Panc1 (cell line): ENCODE measurements at regions not wholly inside any gene's neighbourhood (a gene's known extent, or its start where the extent isn't known, plus 50 kb on each side); places are given as distances from the start of the nearest gene placed in this dataset.

Experiments
- ATAC-seq: fragments of 200-7000 bp; cut with Tn5 transposase; 2 replicates; pipeline ENCODE4 v1.9.1; 2020; ENCODE audit warnings: mild to moderate bottlenecking, moderate library complexity
- BruUV-seq: library from RNA; stranded (reverse); fragments of 400-500 nt; replicated peaks from 2 replicates; lab custom pipeline; 2021; lab: Mats Ljungman, UMichigan
- CTCF ChIA-PET: fragments of 300-600 bp; sonication (Branson Sonifier 250); formaldehyde crosslinking; loops from one replicate; lab custom pipeline; 2022; ENCODE audit warnings: antibody characterized with exemption; lab: Charles Lee
- POLR2A ChIA-PET: fragments of 300-600 bp; sonication (Branson Sonifier 250); formaldehyde crosslinking; loops from one replicate; lab custom pipeline; 2022; ENCODE audit warnings: antibody characterized with exemption; lab: Charles Lee
- DNase-seq: peaks from one replicate; pipeline ENCODE4 v3.0.0-alpha.2; 2010; ENCODE audit warnings: low read depth, low spot score
- H3K27ac ChIP-seq: 2 replicates; pipeline ENCODE4 v1.5.1; 2011; ENCODE audit warnings: mild to moderate bottlenecking, low read length, inconsistent platforms
- H3K27me3 ChIP-seq: fragments of 200-500 bp; sonication (Bioruptor generic); 2 replicates; pipeline ENCODE4 v1.6.0; 2014; ENCODE audit warnings: low read length, inconsistent platforms; ENCODE audit not compliant: control insufficient read depth, insufficient read depth
- H3K36me3 ChIP-seq: fragments of 200-500 bp; sonication (Bioruptor generic); 2 replicates; pipeline ENCODE4 v1.5.1; 2014; ENCODE audit warnings: inconsistent platforms, mild to moderate bottlenecking, low read length, moderate library complexity; ENCODE audit not compliant: control insufficient read depth, insufficient read depth
- H3K4me1 ChIP-seq: 2 replicates; pipeline ENCODE4 v1.5.1; 2011; ENCODE audit warnings: inconsistent platforms, mild to moderate bottlenecking, low read length, moderate library complexity; ENCODE audit not compliant: control insufficient read depth, insufficient read depth
- H3K4me3 ChIP-seq, 2 experiments: 2 replicates each; pipeline ENCODE4 v1.5.1; 2011 to 2012; ENCODE audit warnings: low read depth in 2 of 2, low read length in 2 of 2, mild to moderate bottlenecking in 2 of 2, inconsistent platforms in 1 of 2, moderate library complexity in 1 of 2
- H3K9me3 ChIP-seq: fragments of 200-500 bp; sonication (Bioruptor generic); 2 replicates; pipeline ENCODE4 v1.5.1; 2014; ENCODE audit warnings: low read depth, mild to moderate bottlenecking, inconsistent platforms, low read length, moderate library complexity; ENCODE audit not compliant: control insufficient read depth, insufficient read depth
- CTCF ChIP-seq: fragments of 450-650 bp; IDR thresholded peaks from 2 replicates; pipeline ENCODE4 v1.5.1; 2017; ENCODE audit warnings: mild to moderate bottlenecking
- POLR2AphosphoS5 ChIP-seq: IDR thresholded peaks from 2 replicates; pipeline ENCODE4 v1.6.1; 2012; ENCODE audit warnings: mild to moderate bottlenecking, low read depth, low read length, moderate library complexity
- REST ChIP-seq, 2 experiments: IDR thresholded peaks; 2 replicates each; pipeline ENCODE4 v1.6.1; 2011 to 2012; ENCODE audit warnings: low read depth in 2 of 2, control low read depth in 1 of 2, low read length in 1 of 2, mild to moderate bottlenecking in 1 of 2, moderate library complexity in 1 of 2; ENCODE audit not compliant: insufficient read depth in 1 of 2
- SIN3A ChIP-seq: IDR thresholded peaks from 2 replicates; pipeline ENCODE4 v1.6.1; 2012; ENCODE audit warnings: low read depth, mild to moderate bottlenecking, low read length, moderate library complexity, borderline replicate concordance; ENCODE audit not compliant: insufficient read depth
- TCF7L2 ChIP-seq: IDR thresholded peaks from 2 replicates; pipeline ENCODE4 v1.6.1; 2011; ENCODE audit warnings: mild to moderate bottlenecking, low read depth, low read length, inconsistent platforms
- in situ Hi-C: cut with HindIII; loops from 2 replicates; pipeline ENCODE4 v1.10.0; 2016; ENCODE audit warnings: low sequenced_read_pairs, low pct_unique_long_range_greater_than_20kb
- intact Hi-C: fragments of 100-400 bp; cut with micrococcal nuclease; formaldehyde crosslinking; loops from one replicate; pipeline ENCODE4 v1.10.0; 2022; ENCODE audit not compliant: unreplicated experiment

GRCh38 chr6:159642995-159643394, 50.0 kb downstream of the SOD2 start:
- CTCF ChIA-PET = no interaction called here
- no peak for ATAC-seq
- Histone ChIP-seq H3K36me3 (no peaks in the 10 kb centered on the region), H3K4me1 (no peaks in the 10 kb centered on the region), H3K27ac (no peak overlapping the region), H3K27me3 (no peaks in the 10 kb centered on the region), H3K4me3 (no peak overlapping the region), H3K9me3 (no peaks in the 10 kb centered on the region)
- intact Hi-C loops (no loop called here), in situ Hi-C loops (no loop called here)
- no TSS peak for BruUV-seq
- no peak for DNase-seq
- TF ChIP-seq POLR2AphosphoS5 = no peak
- TF ChIP-seq SIN3A = no peak
- TF ChIP-seq TCF7L2 = no peak
- TF ChIP-seq CTCF = no peak
- no peak for TF ChIP-seq REST (IDR thresholded peaks at IDR 0.05; ENCODE audit: insufficient read depth in 1 of 2, low read depth in 2 of 2, low read length in 1 of 2)
- POLR2A ChIA-PET = no interaction called here

GRCh38 chr6:159642481-159642880, 50.6 kb downstream of the SOD2 start:
- CTCF ChIA-PET = no interaction called here
- H3K4me3 ChIP-seq = no peak overlapping the region
- no peaks in the 10 kb centered on the region for H3K4me1 ChIP-seq
- in situ Hi-C loops = no loop called here
- no peaks in the 10 kb centered on the region for H3K27me3 ChIP-seq
- POLR2A ChIA-PET = no interaction called here
- no TSS peak for BruUV-seq
- ATAC-seq (no peak), DNase-seq (no peak)
- no peaks in the 10 kb centered on the region for H3K36me3 ChIP-seq
- no peak for TF ChIP-seq CTCF
- no peak for TF ChIP-seq REST (IDR thresholded peaks at IDR 0.05; ENCODE audit: insufficient read depth in 1 of 2, low read depth in 2 of 2, low read length in 1 of 2)
- TF ChIP-seq POLR2AphosphoS5 = no peak
- no peak for TF ChIP-seq SIN3A
- TF ChIP-seq TCF7L2 = no peak
- no peak overlapping the region for H3K27ac ChIP-seq
- H3K9me3 ChIP-seq = no peaks in the 10 kb centered on the region
- intact Hi-C loops = no loop called here
